GM23338 (cell line): ENCODE measurements at regions not wholly inside any gene's neighbourhood (a gene's known extent, or its start where the extent isn't known, plus 50 kb on each side); places are given as distances from the start of the nearest gene placed in this dataset.

Source experiments
- ATAC-seq: fragments of 200-7000 bp; cut with Tn5 transposase; 3 replicates; pipeline ENCODE4 v1.9.1; 2020
- DNase-seq: peaks from one replicate; pipeline ENCODE4 v3.0.0-alpha.2; 2015; ENCODE audit warnings: low spot score
- H2AFZ ChIP-seq: fragments of 200-600 bp; sonication (generic); 2 replicates; pipeline ENCODE4 v1.8.0; 2016; ENCODE audit warnings: antibody characterized with exemption, mild to moderate bottlenecking, moderate library complexity
- H3F3A ChIP-seq: fragments of 200-600 bp; sonication (generic); replicated peaks from 2 replicates; pipeline ENCODE4 v1.8.0; 2017; ENCODE audit warnings: antibody characterized with exemption, mixed run types, low read depth
- H3K27ac ChIP-seq: fragments of 200-600 bp; sonication (generic); 2 replicates; pipeline ENCODE4 v1.6.1; 2016; ENCODE audit warnings: low read depth
- H3K27me3 ChIP-seq: fragments of 200-600 bp; sonication (generic); 2 replicates; pipeline ENCODE4 v1.8.0; 2016; ENCODE audit warnings: mild to moderate bottlenecking, mixed run types, moderate library complexity; ENCODE audit not compliant: insufficient read depth
- H3K36me3 ChIP-seq: fragments of 200-600 bp; sonication (generic); 2 replicates; pipeline ENCODE4 v1.8.0; 2016; ENCODE audit warnings: mild to moderate bottlenecking; ENCODE audit not compliant: insufficient read depth
- H3K4me1 ChIP-seq: fragments of 200-600 bp; sonication (generic); 2 replicates; pipeline ENCODE4 v1.8.0; 2016; ENCODE audit warnings: mild to moderate bottlenecking, moderate library complexity; ENCODE audit not compliant: insufficient read depth
- H3K4me2 ChIP-seq: fragments of 200-600 bp; sonication (generic); 2 replicates; pipeline ENCODE4 v1.7.1; 2017; ENCODE audit warnings: mixed run types
- H3K4me3 ChIP-seq: fragments of 200-600 bp; sonication (generic); 2 replicates; pipeline ENCODE4 v1.6.1; 2016; ENCODE audit warnings: mixed run types
- H3K79me2 ChIP-seq: fragments of 200-600 bp; sonication (generic); replicated peaks from 2 replicates; pipeline ENCODE4 v1.8.0; 2017; ENCODE audit warnings: mild to moderate bottlenecking; ENCODE audit not compliant: insufficient read depth
- H3K9me2 ChIP-seq: fragments of 200-600 bp; sonication (generic); 2 replicates; pipeline ENCODE4 v1.8.0; 2017; ENCODE audit not compliant: insufficient read depth
- H4K20me1 ChIP-seq: fragments of 200-600 bp; sonication (generic); replicated peaks from 2 replicates; pipeline ENCODE4 v1.8.0; 2017; ENCODE audit warnings: mild to moderate bottlenecking; ENCODE audit not compliant: insufficient read depth
- H3K27ac Mint-ChIP-seq: 2 replicates; pipeline ENCODE4 v1.8.0; 2020; ENCODE audit warnings: inconsistent platforms, mild to moderate bottlenecking, moderate library complexity, mixed read lengths
- H3K27me3 Mint-ChIP-seq: 3 replicates; pipeline ENCODE4 v1.8.0; 2022; ENCODE audit warnings: low read depth, mild to moderate bottlenecking, moderate library complexity, mixed read lengths, inconsistent platforms; ENCODE audit not compliant: insufficient read depth, poor library complexity
- H3K36me3 Mint-ChIP-seq: 3 replicates; pipeline ENCODE4 v1.8.0; 2021; ENCODE audit warnings: low read depth, mild to moderate bottlenecking, inconsistent platforms, moderate library complexity, mixed read lengths
- H3K4me1 Mint-ChIP-seq: 3 replicates; pipeline ENCODE4 v1.8.0; 2020; ENCODE audit warnings: mild to moderate bottlenecking, inconsistent platforms, mixed read lengths
- H3K4me3 Mint-ChIP-seq: 3 replicates; pipeline ENCODE4 v1.8.0; 2021; ENCODE audit warnings: moderate library complexity, mild to moderate bottlenecking, inconsistent platforms, mixed read lengths
- H3K9me3 Mint-ChIP-seq: 3 replicates; pipeline ENCODE4 v1.8.0; 2020; ENCODE audit warnings: moderate library complexity, mild to moderate bottlenecking, inconsistent platforms, mixed read lengths
- CREB1 ChIP-seq: fragments of 250-450 bp; sonication (Bioruptor Pico); IDR thresholded peaks from 2 replicates; pipeline ENCODE4 v1.5.0; 2020; ENCODE audit warnings: low read depth, mild to moderate bottlenecking, moderate library complexity
- CTCF ChIP-seq, 2 experiments: fragments of 200-600 bp in 1 of 2; sonication (generic) in 1 of 2; conservative IDR thresholded peaks; 2 replicates each; pipeline versions ENCODE4 v1.5.1 to v1.6.1; 2016 to 2017; ENCODE audit warnings: antibody characterized with exemption in 2 of 2, low read depth in 2 of 2, mild to moderate bottlenecking in 2 of 2, moderate library complexity in 1 of 2
- EZH2 ChIP-seq: fragments of 200-600 bp; sonication (generic); IDR thresholded peaks from one replicate; pipeline ENCODE4 v1.8.0; 2017; ENCODE audit warnings: antibody characterized with exemption, mild to moderate bottlenecking, low read depth; ENCODE audit not compliant: unreplicated experiment
- EZH2phosphoT487 ChIP-seq: fragments of 200-600 bp; sonication (generic); IDR thresholded peaks from one replicate; pipeline ENCODE4 v1.8.1; 2018; ENCODE audit warnings: antibody characterized with exemption; ENCODE audit not compliant: unreplicated experiment
- JUNB ChIP-seq: IDR thresholded peaks from one replicate; pipeline ENCODE4 v1.6.1; 2016; ENCODE audit warnings: antibody characterized with exemption; ENCODE audit not compliant: unreplicated experiment
- NANOG ChIP-seq: IDR thresholded peaks from 2 replicates; pipeline ENCODE4 v1.6.1; 2016; ENCODE audit warnings: antibody characterized with exemption, borderline replicate concordance
- POLR2AphosphoS5 ChIP-seq: IDR thresholded peaks from 2 replicates; pipeline ENCODE4 v1.6.1; 2016; ENCODE audit warnings: antibody characterized with exemption, low read depth
- REST ChIP-seq: IDR thresholded peaks from one replicate; pipeline ENCODE4 v1.6.1; 2018; ENCODE audit warnings: antibody characterized with exemption; ENCODE audit not compliant: unreplicated experiment
- STAT1 ChIP-seq: IDR thresholded peaks from one replicate; pipeline ENCODE4 v1.6.1; 2016; ENCODE audit warnings: antibody characterized with exemption; ENCODE audit not compliant: unreplicated experiment
- ZNF114 ChIP-seq: fragments of 250-450 bp; sonication (Bioruptor Pico); IDR thresholded peaks from 2 replicates; pipeline ENCODE4 v1.5.0; 2020; ENCODE audit warnings: mild to moderate bottlenecking, moderate library complexity
- ZNF331 ChIP-seq: fragments of 250-450 bp; sonication (Bioruptor Pico); IDR thresholded peaks from 2 replicates; pipeline ENCODE4 v1.5.0; 2020; ENCODE audit warnings: low read depth, mild to moderate bottlenecking, moderate library complexity
- TF ChIP-seq, protein P1 (sequence below): IDR thresholded peaks from 2 replicates; pipeline ENCODE4 v1.6.1; 2016; ENCODE audit warnings: antibody characterized with exemption
- TF ChIP-seq, protein P2 (sequence below): fragments of 250-450 bp; sonication (Bioruptor Pico); IDR thresholded peaks from 2 replicates; pipeline ENCODE4 v1.5.0; 2020; ENCODE audit warnings: mild to moderate bottlenecking, moderate library complexity

DNA sequence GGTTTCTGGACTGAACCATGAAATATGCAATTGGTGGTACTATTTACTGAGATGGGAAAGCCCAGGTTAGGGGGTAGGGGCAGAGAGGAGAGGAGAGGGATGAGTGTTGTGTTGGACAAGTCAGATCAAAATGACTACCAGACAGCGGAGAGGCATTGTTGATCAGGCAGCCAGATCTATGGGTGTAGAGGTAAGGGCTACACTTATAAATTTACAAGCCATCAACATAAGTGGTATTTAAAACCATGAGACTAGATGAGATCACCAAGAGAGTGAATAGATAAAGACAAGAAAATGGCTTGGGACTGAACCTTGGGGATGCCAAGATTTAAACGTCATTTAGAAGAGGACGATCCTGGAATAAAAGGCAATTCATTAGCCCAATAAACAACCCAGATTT, 123.4 kb downstream of the NXPE2 start:
- H3K4me3 Mint-ChIP-seq, result no peak overlapping the region
- DNase-seq, result no peak
- no peak for ATAC-seq
- H3K27me3 ChIP-seq, result no peaks in the 10 kb centered on the region
- no peak overlapping the region for H3K27ac Mint-ChIP-seq
- H2AFZ ChIP-seq, result no peak overlapping the region
- no peak overlapping the region for H3K4me3 ChIP-seq
- H3F3A ChIP-seq, result no peaks in the 10 kb centered on the region
- peaks cover 13% of the 10 kb centered on the region for H3K4me1 Mint-ChIP-seq
- H3K27me3 Mint-ChIP-seq, result peaks cover 5% of the 10 kb centered on the region
- no peaks in the 10 kb centered on the region for H4K20me1 ChIP-seq
- no peak overlapping the region for H3K27ac ChIP-seq
- TF ChIP-seq, protein P1, sequence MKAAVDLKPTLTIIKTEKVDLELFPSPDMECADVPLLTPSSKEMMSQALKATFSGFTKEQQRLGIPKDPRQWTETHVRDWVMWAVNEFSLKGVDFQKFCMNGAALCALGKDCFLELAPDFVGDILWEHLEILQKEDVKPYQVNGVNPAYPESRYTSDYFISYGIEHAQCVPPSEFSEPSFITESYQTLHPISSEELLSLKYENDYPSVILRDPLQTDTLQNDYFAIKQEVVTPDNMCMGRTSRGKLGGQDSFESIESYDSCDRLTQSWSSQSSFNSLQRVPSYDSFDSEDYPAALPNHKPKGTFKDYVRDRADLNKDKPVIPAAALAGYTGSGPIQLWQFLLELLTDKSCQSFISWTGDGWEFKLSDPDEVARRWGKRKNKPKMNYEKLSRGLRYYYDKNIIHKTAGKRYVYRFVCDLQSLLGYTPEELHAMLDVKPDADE, result no peak
- TF ChIP-seq POLR2AphosphoS5, result no peak
- TF ChIP-seq EZH2phosphoT487, result no peak
- TF ChIP-seq CTCF (conservative IDR thresholded peaks at IDR 0.05; ENCODE audit: low read depth in 2 of 2), result no peak
- TF ChIP-seq JUNB, result no peak
- no peak for TF ChIP-seq NANOG
- TF ChIP-seq REST, result no peak
- TF ChIP-seq STAT1, result no peak
- TF ChIP-seq CREB1, result no peak
- TF ChIP-seq EZH2, result no peak
- no peak for TF ChIP-seq ZNF114 (CRISPR knock-in tag)
- TF ChIP-seq, protein P2, sequence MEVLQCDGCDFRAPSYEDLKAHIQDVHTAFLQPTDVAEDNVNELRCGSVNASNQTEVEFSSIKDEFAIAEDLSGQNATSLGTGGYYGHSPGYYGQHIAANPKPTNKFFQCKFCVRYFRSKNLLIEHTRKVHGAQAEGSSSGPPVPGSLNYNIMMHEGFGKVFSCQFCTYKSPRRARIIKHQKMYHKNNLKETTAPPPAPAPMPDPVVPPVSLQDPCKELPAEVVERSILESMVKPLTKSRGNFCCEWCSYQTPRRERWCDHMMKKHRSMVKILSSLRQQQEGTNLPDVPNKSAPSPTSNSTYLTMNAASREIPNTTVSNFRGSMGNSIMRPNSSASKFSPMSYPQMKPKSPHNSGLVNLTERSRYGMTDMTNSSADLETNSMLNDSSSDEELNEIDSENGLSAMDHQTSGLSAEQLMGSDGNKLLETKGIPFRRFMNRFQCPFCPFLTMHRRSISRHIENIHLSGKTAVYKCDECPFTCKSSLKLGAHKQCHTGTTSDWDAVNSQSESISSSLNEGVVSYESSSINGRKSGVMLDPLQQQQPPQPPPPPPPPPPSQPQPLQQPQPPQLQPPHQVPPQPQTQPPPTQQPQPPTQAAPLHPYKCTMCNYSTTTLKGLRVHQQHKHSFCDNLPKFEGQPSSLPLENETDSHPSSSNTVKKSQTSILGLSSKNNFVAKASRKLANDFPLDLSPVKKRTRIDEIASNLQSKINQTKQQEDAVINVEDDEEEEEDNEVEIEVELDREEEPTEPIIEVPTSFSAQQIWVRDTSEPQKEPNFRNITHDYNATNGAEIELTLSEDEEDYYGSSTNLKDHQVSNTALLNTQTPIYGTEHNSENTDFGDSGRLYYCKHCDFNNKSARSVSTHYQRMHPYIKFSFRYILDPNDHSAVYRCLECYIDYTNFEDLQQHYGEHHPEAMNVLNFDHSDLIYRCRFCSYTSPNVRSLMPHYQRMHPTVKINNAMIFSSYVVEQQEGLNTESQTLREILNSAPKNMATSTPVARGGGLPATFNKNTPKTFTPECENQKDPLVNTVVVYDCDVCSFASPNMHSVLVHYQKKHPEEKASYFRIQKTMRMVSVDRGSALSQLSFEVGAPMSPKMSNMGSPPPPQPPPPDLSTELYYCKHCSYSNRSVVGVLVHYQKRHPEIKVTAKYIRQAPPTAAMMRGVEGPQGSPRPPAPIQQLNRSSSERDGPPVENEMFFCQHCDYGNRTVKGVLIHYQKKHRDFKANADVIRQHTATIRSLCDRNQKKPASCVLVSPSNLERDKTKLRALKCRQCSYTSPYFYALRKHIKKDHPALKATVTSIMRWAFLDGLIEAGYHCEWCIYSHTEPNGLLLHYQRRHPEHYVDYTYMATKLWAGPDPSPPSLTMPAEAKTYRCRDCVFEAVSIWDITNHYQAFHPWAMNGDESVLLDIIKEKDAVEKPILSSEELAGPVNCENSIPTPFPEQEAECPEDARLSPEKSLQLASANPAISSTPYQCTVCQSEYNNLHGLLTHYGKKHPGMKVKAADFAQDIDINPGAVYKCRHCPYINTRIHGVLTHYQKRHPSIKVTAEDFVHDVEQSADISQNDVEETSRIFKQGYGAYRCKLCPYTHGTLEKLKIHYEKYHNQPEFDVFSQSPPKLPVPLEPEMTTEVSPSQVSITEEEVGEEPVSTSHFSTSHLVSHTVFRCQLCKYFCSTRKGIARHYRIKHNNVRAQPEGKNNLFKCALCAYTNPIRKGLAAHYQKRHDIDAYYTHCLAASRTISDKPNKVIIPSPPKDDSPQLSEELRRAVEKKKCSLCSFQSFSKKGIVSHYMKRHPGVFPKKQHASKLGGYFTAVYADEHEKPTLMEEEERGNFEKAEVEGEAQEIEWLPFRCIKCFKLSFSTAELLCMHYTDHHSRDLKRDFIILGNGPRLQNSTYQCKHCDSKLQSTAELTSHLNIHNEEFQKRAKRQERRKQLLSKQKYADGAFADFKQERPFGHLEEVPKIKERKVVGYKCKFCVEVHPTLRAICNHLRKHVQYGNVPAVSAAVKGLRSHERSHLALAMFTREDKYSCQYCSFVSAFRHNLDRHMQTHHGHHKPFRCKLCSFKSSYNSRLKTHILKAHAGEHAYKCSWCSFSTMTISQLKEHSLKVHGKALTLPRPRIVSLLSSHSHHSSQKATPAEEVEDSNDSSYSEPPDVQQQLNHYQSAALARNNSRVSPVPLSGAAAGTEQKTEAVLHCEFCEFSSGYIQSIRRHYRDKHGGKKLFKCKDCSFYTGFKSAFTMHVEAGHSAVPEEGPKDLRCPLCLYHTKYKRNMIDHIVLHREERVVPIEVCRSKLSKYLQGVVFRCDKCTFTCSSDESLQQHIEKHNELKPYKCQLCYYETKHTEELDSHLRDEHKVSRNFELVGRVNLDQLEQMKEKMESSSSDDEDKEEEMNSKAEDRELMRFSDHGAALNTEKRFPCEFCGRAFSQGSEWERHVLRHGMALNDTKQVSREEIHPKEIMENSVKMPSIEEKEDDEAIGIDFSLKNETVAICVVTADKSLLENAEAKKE, result no peak
- no peak for TF ChIP-seq ZNF331 (CRISPR knock-in tag)
- H3K4me2 ChIP-seq, result no peak overlapping the region
- H3K79me2 ChIP-seq, result no peaks in the 10 kb centered on the region
- peaks cover 26% of the 10 kb centered on the region for H3K9me3 Mint-ChIP-seq
- H3K9me2 ChIP-seq, result 0 out of 2 replicates have a peak, but pooled peaks cover 2% of the 10 kb centered on the region
- H3K36me3 Mint-ChIP-seq, result peaks cover 23% of the 10 kb centered on the region; the same call in 2 of the 3 replicates
- H3K4me1 ChIP-seq, result peaks cover 12% of the 10 kb centered on the region
- no peaks in the 10 kb centered on the region for H3K36me3 ChIP-seq
